ENCODE measurements at regions not wholly inside any gene's neighbourhood (a gene's known extent, or its start where the extent isn't known, plus 50 kb on each side); places are given as distances from the start of the nearest gene placed in this dataset.

DNA sequence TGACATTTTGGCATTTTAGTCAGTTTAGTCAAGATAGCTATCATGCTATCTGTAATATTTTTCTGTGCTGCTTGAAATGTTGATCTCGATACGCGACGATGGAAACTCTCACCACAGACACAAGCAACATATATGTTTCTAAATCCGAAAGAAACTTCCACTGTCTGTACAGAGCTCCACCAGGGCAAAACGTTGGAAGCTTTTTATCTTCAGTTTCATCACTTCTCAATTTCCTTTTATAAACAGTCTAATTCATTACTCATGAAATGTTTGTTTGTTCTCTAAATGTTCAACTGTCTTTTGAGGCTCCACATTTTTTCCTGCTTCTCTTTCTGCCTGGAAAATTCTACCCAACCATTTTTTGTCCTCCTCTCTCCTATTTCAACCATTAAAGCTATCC, 737.6 kb downstream of the SLC16A7 start:
- H3K36me3 Mint-ChIP-seq (ENCODE audit: low read depth): no peaks in the 10 kb centered on the region
- H3K27me3 Mint-ChIP-seq: no peaks in the 10 kb centered on the region
- no peak overlapping the region for H3K4me3 Mint-ChIP-seq
- H3K9me3 Mint-ChIP-seq: peaks cover 23% of the 10 kb centered on the region
- no peak overlapping the region for H3K27ac Mint-ChIP-seq
- no peak for ATAC-seq
- H3K4me1 Mint-ChIP-seq: no peaks in the 10 kb centered on the region
- DNase-seq: no peak

DNA sequence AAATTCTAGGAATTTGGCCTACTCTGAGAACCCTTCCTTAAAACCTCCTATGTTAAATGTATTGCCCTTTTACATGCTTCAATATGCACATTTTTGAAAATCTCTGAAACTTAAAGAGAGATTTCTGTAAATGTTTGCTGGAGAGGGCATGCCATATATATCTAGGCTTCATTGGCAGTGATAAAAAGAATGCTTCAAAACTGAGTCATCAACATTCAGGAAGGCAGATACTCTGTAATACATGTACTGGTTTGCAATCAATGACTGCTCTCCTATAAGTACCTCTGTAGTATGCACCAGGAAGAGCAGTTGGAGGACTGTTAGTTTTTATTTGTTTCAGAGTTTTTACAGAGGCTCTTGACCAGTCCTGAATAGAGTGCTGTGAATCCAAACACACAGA, 739.9 kb downstream of the SLC16A7 start:
- H3K27me3 Mint-ChIP-seq: no peaks in the 10 kb centered on the region
- H3K36me3 Mint-ChIP-seq (ENCODE audit: low read depth): no peaks in the 10 kb centered on the region
- DNase-seq: no peak
- no peak overlapping the region for H3K4me3 Mint-ChIP-seq
- H3K9me3 Mint-ChIP-seq: peaks cover 26% of the 10 kb centered on the region
- no peaks in the 10 kb centered on the region for H3K4me1 Mint-ChIP-seq
- no peak overlapping the region for H3K27ac Mint-ChIP-seq
- no peak for ATAC-seq

DNA sequence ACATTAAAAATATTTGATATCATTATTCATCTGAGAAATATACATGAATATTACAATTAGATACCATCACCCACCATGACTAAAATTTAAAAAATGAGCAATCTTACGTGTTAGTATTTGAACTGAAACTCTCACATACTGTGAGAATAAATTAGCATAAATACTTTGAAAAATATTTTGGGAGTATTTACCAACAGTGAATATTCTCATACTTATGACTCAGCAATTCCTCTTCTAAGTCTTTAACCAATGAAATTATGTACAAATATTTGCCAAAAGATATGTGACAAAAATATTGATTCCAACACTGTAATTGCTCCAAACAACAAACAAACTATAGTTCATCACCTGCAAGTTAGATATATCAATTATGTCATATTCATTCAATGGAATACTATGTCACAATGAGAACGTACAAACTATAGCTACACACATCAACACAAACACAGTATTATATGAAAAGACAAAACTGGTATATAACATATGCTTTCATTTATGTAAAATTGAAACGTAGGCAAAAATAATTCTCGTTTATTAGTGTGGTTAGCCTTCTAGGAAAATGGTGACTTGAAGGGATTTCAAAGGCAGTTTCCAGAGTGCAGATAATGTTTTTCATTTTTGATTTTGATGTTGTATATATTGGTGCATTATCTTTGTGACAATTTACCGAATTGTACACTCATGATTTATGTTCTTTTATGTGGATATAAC, 742.2 kb downstream of the SLC16A7 start:
- H3K4me3 Mint-ChIP-seq: no peak overlapping the region
- no peak for DNase-seq
- no peaks in the 10 kb centered on the region for H3K4me1 Mint-ChIP-seq
- H3K27ac Mint-ChIP-seq: no peak overlapping the region
- peaks cover 22% of the 10 kb centered on the region for H3K9me3 Mint-ChIP-seq
- no peaks in the 10 kb centered on the region for H3K27me3 Mint-ChIP-seq
- no peaks in the 10 kb centered on the region for H3K36me3 Mint-ChIP-seq (ENCODE audit: low read depth)
- no peak for ATAC-seq

DNA sequence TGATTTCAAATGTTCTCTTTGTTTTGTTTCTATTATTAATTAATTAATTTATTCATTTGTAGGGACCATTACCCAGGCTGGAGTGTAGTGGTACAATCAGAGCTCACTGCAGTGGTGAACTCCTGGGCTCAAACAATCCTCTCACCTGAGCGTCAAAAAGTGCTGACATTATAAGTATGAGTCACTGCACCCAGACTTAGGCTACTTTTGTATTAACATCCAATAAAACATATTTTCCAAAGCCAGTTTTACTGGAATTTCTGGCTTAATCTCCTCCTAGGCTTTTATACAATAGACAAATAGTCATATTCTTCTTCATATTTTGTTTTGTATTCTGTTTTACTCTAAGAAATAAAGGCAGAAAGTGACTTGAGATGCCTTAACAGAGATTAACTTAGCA, 749.6 kb downstream of the SLC16A7 start:
- Mint-ChIP-seq H3K4me3 (no peak overlapping the region), H3K9me3 (no peaks in the 10 kb centered on the region), H3K27ac (no peak overlapping the region), H3K27me3 (no peaks in the 10 kb centered on the region), H3K4me1 (no peaks in the 10 kb centered on the region), H3K36me3 (ENCODE audit: low read depth) (no peaks in the 10 kb centered on the region)
- DNase-seq (no peak), ATAC-seq (no peak)

DNA sequence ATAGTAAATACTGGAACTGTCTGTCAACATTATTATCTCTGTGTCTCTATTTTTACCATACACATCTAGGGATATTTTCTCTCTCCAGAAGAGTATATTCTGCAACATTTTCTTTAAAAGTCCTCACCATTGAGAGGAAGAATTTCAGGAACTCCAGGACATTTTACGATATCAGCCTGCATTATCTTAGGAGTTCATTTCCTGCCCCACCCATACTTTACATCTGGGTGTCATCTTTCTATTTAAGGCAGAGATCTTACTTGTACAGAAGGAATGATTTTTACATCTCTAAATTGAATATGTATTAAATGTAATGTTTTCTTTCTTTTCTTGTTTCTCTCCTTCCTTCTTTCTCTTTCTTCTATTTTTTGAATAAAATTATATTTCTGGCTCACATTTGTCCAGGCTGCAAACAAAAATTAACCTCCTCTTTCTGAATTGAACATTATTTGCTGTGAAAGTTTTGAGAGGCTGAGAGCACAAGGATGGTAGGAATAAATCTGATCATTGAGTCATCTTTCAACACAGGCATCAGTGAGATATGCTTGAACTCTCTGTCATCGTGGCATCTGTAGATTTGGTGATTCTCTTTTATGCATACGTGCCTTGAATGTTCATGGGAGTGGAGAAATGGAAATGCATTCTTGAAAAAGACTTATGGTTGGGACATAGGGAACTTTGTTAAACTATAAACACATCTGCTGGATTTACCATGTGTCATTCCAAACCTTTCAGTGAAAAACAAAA, 753.6 kb downstream of the SLC16A7 start:
- H3K9me3 Mint-ChIP-seq: peaks cover 5% of the 10 kb centered on the region
- H3K36me3 Mint-ChIP-seq (ENCODE audit: low read depth): no peaks in the 10 kb centered on the region
- H3K4me3 Mint-ChIP-seq: no peak overlapping the region
- DNase-seq: no peak
- H3K27me3 Mint-ChIP-seq: no peaks in the 10 kb centered on the region
- no peak for ATAC-seq
- H3K27ac Mint-ChIP-seq: no peak overlapping the region
- H3K4me1 Mint-ChIP-seq: no peaks in the 10 kb centered on the region

DNA sequence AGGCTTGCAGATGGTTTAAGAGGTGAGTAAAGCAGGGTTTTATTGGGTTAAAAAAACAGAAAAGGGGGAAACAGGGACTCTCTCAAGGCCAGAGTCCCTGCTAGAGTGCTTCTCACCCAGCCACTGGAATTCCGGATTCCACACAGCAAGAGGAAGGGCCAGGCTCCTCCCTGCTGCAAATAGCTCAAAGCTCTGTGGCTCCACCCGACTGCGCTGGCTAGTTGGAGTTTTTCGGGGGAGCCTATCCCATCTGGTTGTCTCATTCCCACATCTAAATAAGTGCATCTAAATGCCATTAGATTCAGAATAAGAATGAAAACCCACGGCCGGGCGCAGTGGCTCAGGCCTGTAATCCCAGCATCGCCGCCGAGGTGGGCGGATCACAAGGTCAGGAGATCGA, 791.5 kb downstream of the SLC16A7 start:
- DNase-seq: no peak
- Mint-ChIP-seq H3K27me3 (no peaks in the 10 kb centered on the region), H3K4me1 (no peaks in the 10 kb centered on the region), H3K27ac (no peak overlapping the region), H3K4me3 (no peak overlapping the region), H3K36me3 (ENCODE audit: low read depth) (no peaks in the 10 kb centered on the region), H3K9me3 (no peaks in the 10 kb centered on the region)
- ATAC-seq: no peak

DNA sequence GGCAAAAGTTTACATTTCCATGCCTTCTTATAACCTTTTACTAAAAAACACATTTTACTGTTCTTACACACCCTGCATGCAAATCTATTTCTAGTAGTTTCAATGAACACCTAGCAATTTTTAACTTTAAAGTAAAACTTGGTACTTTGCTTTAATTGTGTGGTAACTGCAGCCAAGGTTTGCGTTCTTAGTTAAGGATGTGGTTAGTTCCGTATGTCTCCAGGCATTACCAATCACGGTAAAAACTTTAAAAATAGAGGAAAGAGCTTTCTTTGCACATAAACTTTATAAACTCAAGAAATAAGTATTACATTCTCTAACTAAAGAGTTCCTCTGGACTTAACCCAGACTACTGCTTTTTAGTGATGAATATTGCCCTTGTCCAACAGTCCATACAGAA, 795.2 kb downstream of the SLC16A7 start:
- Mint-ChIP-seq H3K4me3 (no peak overlapping the region), H3K4me1 (no peaks in the 10 kb centered on the region), H3K27ac (no peak overlapping the region), H3K27me3 (no peaks in the 10 kb centered on the region), H3K9me3 (no peaks in the 10 kb centered on the region), H3K36me3 (ENCODE audit: low read depth) (no peaks in the 10 kb centered on the region)
- ATAC-seq (no peak), DNase-seq (no peak)

DNA sequence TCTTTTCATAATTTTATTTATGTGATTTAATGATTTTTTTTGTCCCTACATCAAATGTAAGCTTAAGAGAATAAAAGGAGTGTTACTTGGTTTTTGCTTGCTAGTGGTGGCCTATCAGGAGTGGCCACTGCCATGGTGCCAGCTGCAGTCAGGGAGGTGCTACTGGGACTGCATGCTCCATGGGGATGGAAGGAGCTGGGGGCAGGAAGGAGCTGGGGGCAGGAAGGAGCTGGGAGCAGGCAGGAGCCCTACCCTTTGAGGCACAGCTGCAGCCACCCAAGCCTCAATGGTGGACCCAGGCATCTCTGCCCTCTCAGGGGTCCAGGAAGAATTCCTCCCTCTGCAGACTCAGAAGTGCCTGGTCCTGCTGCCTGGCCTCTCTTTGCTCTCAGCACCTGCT, 796.0 kb downstream of the SLC16A7 start:
- Mint-ChIP-seq H3K9me3 (no peaks in the 10 kb centered on the region), H3K36me3 (ENCODE audit: low read depth) (no peaks in the 10 kb centered on the region), H3K4me3 (no peak overlapping the region), H3K27ac (no peak overlapping the region), H3K27me3 (no peaks in the 10 kb centered on the region), H3K4me1 (no peaks in the 10 kb centered on the region)
- ATAC-seq: no peak
- DNase-seq: no peak

DNA sequence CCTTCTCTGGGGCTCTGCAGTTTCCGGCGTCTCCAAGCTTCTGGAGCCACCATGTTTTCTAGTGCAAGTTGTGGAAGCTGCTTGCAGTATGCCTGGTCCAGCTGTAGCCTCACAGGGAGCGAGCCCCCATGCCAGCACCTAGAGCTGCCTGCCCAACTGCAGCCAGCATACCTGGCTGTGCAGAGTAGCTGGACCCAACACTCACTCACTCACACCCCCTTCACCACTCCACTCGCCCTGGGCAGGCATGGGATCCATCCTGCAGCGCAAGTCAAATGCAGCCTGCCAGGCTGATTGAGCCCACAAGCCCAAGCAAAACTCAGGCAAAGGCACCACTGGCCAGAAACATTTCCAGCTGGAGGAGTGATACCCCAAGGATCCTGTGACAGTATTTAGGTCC, 797.3 kb downstream of the SLC16A7 start:
- H3K27me3 Mint-ChIP-seq: no peaks in the 10 kb centered on the region
- H3K27ac Mint-ChIP-seq: no peak overlapping the region
- ATAC-seq (peak; percentile 24), DNase-seq (no peak)
- H3K4me1 Mint-ChIP-seq: no peaks in the 10 kb centered on the region
- H3K4me3 Mint-ChIP-seq: no peak overlapping the region
- H3K36me3 Mint-ChIP-seq (ENCODE audit: low read depth): no peaks in the 10 kb centered on the region
- peaks cover 5% of the 10 kb centered on the region for H3K9me3 Mint-ChIP-seq

DNA sequence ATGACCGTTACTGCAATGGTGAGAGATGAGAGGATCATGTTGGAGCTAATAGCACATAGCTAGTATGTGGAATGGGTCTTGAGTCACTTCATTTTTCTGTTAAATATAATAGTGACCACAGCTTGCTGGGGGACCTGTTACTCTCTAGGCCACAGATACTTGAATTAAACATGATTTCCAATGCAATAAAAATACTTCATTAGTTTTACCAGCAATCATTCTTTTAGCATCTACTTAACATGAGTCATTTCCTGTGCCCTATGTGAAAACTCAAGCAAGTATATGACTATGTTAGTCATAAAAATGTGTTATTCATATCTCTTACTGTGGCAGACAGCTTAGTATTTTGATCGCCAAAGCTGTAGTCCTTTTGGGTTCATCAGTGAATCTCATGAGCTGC, 798.8 kb downstream of the SLC16A7 start:
- ATAC-seq: no peak
- H3K9me3 Mint-ChIP-seq: peaks cover 5% of the 10 kb centered on the region
- H3K27me3 Mint-ChIP-seq: no peaks in the 10 kb centered on the region
- no peaks in the 10 kb centered on the region for H3K4me1 Mint-ChIP-seq
- no peak overlapping the region for H3K27ac Mint-ChIP-seq
- DNase-seq: no peak
- H3K4me3 Mint-ChIP-seq: no peak overlapping the region
- no peaks in the 10 kb centered on the region for H3K36me3 Mint-ChIP-seq (ENCODE audit: low read depth)

DNA sequence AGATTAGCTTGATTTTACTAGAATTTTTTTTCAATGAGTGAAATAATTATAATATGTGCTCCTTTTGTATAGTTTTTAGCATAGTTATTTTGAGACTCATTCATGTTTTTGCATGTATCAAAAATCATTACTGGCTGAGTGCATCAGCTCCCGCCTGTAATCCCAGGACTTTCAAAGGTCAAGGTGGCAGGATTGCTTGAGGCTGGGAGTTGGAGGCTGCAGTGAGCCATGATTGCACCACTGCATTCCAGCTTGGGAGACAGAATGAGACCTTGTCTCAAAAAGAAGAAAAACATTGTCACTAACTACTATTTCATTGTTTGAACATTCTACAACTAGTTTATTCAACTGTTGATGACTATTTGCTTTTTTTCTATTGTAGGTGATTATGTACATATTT, 802.7 kb downstream of the SLC16A7 start:
- no peak for DNase-seq
- Mint-ChIP-seq H3K9me3 (peaks cover 11% of the 10 kb centered on the region), H3K4me3 (no peak overlapping the region), H3K27me3 (no peaks in the 10 kb centered on the region), H3K27ac (no peak overlapping the region), H3K4me1 (no peaks in the 10 kb centered on the region), H3K36me3 (ENCODE audit: low read depth) (no peaks in the 10 kb centered on the region)
- no peak for ATAC-seq

DNA sequence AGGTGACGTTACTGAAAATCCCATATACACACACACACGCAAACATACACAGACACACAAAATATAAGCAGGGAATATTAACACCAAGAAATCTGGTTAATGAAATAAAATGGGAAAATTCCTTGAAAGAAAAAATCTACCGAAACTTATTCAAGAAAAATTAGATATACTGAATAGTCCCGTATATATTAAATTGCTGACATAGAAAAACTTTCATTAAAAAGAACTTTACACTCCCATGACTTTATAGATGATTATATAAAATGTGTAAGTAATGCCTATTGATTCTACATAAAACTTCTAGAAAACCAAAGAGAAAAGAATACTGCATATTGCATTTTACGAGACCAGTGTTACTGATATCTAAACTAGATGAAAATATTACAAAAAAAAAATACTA, 803.2 kb downstream of the SLC16A7 start:
- H3K27me3 Mint-ChIP-seq: no peaks in the 10 kb centered on the region
- peaks cover 11% of the 10 kb centered on the region for H3K9me3 Mint-ChIP-seq
- no peaks in the 10 kb centered on the region for H3K36me3 Mint-ChIP-seq (ENCODE audit: low read depth)
- DNase-seq (no peak), ATAC-seq (no peak)
- no peaks in the 10 kb centered on the region for H3K4me1 Mint-ChIP-seq
- H3K27ac Mint-ChIP-seq: no peak overlapping the region
- no peak overlapping the region for H3K4me3 Mint-ChIP-seq

DNA sequence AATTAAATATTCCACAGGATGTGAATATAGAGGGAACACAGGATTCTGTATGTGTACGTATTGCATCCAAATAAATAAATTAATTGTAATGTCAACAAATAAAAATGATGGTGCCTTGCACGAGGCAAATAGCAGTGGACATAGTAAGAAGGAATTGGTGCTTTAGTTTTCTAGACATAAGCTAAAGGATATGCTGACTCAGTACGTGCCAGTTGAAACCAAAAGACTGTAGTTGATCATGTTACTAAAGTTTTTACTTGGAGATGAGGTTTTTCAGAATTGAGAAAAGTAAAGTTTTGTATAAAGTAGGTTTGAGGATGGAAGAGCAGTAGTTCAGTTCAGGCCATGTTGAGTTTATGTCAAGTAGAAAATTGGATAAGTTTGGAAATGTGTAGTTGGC, 807.2 kb downstream of the SLC16A7 start:
- ATAC-seq: no peak
- no peak overlapping the region for H3K27ac Mint-ChIP-seq
- no peaks in the 10 kb centered on the region for H3K27me3 Mint-ChIP-seq
- H3K4me3 Mint-ChIP-seq: no peak overlapping the region
- no peak for DNase-seq
- no peaks in the 10 kb centered on the region for H3K36me3 Mint-ChIP-seq (ENCODE audit: low read depth)
- H3K4me1 Mint-ChIP-seq: no peaks in the 10 kb centered on the region
- peaks cover 5% of the 10 kb centered on the region for H3K9me3 Mint-ChIP-seq

DNA sequence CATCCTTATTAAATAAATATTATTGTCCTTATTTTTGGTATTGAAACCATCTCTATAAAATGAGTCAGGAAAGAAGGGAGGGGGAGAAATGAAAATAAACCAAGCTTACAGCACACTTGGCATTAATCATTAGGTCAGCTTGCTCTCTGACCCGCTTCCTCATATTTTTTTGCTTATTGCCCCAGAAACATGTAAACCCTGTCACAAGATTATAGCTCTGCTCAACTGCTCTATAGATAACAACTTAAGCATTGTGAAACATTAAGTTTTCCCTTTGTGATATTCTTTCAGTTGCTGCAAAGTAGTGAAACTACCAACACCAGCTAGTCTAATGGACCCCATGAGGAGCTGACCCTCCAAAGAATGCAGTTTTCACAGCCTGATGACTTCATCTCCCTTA, 819.5 kb downstream of the SLC16A7 start:
- Mint-ChIP-seq H3K9me3 (peaks cover 23% of the 10 kb centered on the region), H3K27me3 (no peaks in the 10 kb centered on the region), H3K4me1 (no peaks in the 10 kb centered on the region), H3K27ac (no peak overlapping the region), H3K36me3 (ENCODE audit: low read depth) (no peaks in the 10 kb centered on the region), H3K4me3 (no peak overlapping the region)
- DNase-seq: no peak
- no peak for ATAC-seq

DNA sequence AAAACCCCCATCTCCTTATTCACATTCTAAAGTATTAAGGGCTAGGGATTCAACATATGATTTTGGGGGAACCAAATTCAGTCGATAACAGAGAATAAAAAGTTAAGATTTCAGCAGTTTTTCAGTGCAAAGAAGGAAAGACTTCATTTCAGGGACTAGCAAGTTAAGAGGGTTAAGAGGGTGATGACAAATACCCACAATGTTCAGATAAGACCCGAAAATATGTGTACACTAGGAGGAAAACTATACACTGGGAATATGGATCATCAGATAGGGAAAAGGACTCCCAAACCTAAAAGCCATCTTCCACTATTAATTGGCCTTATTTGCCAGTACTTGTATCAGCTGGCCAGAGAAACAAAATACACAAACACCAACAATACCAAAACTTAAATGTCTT, 824.2 kb downstream of the SLC16A7 start:
- no peak for ATAC-seq
- Mint-ChIP-seq H3K4me3 (no peak overlapping the region), H3K36me3 (ENCODE audit: low read depth) (no peaks in the 10 kb centered on the region), H3K27ac (no peak overlapping the region), H3K27me3 (no peaks in the 10 kb centered on the region), H3K9me3 (peaks cover 18% of the 10 kb centered on the region), H3K4me1 (no peaks in the 10 kb centered on the region)
- no peak for DNase-seq
